Right lobe of liver (tissue), 6 donors: ENCODE measurements at regions not wholly inside any gene's neighbourhood (a gene's known extent, or its start where the extent isn't known, plus 50 kb on each side); places are given as distances from the start of the nearest gene placed in this dataset.
A peak's percentile ranks its signal among the peaks of the same experiment; 100 is the strongest.

Experiments
- ATAC-seq, 4 donors: fragments of 200-7000 bp; cut with Tn5 transposase; one replicate each; pipeline ENCODE4 v1.9.1; 2020; ENCODE audit warnings: mild to moderate bottlenecking in 4 of 4, moderate library complexity in 4 of 4
- DNase-seq, 3 donors: peaks; one replicate each; pipeline ENCODE4 v3.0.0-alpha.2; 2020
- H3K27ac ChIP-seq, 3 donors: fragments of 200-600 bp; one replicate each; pipeline ENCODE4 v1.8.0; 2022
- H3K27me3 ChIP-seq, 2 donors: fragments of 200-600 bp; one replicate each; pipeline ENCODE4 v1.8.0; 2022
- H3K36me3 ChIP-seq, 4 donors: fragments of 200-600 bp; sonication (generic) in 1 of 4; one replicate each; pipeline versions ENCODE4 v1.5.1 to v1.8.0; 2017 to 2022; ENCODE audit warnings: control low read depth in 1 of 4
- H3K4me1 ChIP-seq, 4 donors: fragments of 200-600 bp; sonication (generic) in 1 of 4; one replicate each; pipeline versions ENCODE4 v1.5.1 to v1.8.0; 2017 to 2022; ENCODE audit warnings: control low read depth in 1 of 4
- H3K4me3 ChIP-seq, 3 donors: fragments of 200-600 bp; one replicate each; pipeline ENCODE4 v1.8.0; 2022
- H3K9me3 ChIP-seq, 4 donors: fragments of 200-600 bp; sonication (generic) in 1 of 4; one replicate each; pipeline versions ENCODE4 v1.5.1 to v1.8.0; 2017 to 2022; ENCODE audit warnings: control low read depth in 1 of 4
- POLR2A ChIP-seq: fragments of 450-650 bp; IDR thresholded peaks from one replicate; pipeline ENCODE4 v1.6.1; 2017; ENCODE audit warnings: antibody characterized with exemption, mild to moderate bottlenecking
- WGBS: methylation state at CpG from one replicate; pipeline ENCODE4 v1.1.6; 2018; ENCODE audit warnings: low coverage, low lambda C conversion rate; ENCODE audit not compliant: insufficient coverage; ENCODE audit errors: missing lambda C conversion rate; 5-methylcytosine and 5-hydroxymethylcytosine counted together
- intact Hi-C, 2 donors: fragments of 100-400 bp; cut with DNase I; formaldehyde crosslinking; loops; one replicate each; pipeline versions ENCODE4 v1.11.2 to v1.14.1; 2022
- TF ChIP-seq, protein P1 (sequence below), 4 donors: fragments of 200-600 bp in 3 of 4; fragments of 450-650 bp in 1 of 4; IDR thresholded peaks; one replicate each; pipeline versions ENCODE4 v1.5.1 to v1.8.0; 2016 to 2022; ENCODE audit warnings: antibody characterized with exemption in 4 of 4, mild to moderate bottlenecking in 2 of 4
- donor health status: DM: no; HTN: yes; CAD: no.
- donor health status: DM: no; HTN: no; CAD: no.
- donor health status: DM: no; HTN: no; CAD: no.
- donor health status: DM: no; HTN: yes; CAD: no.
- donor health status: DM: no; HTN: yes; CAD: no.

DNA sequence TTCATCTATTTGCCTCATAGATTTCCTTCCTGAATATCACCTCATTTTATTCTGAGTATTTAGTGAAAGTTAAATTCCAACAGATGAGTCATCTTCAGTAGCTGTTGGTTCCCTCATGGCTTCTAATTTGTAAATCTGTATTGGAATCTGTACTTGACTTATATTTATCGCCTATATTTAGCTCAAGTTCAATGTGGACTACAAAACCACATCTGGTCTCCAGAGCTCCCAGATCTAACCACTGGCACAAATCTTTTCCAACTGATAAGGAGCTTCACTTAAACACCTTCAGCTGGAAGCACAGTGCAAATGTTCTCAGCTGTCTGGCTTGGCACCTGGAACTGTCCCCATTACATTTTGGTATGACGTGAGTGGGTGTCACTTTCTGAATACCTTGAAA lies 82.8 kb upstream of the DSEL start:
- H3K27ac ChIP-seq = peak overlapping the region in 2 of 3 donors; percentile 58 to 76
- ATAC-seq = peak; percentile 48 to 57 (median 54)
- TF ChIP-seq, protein P1, sequence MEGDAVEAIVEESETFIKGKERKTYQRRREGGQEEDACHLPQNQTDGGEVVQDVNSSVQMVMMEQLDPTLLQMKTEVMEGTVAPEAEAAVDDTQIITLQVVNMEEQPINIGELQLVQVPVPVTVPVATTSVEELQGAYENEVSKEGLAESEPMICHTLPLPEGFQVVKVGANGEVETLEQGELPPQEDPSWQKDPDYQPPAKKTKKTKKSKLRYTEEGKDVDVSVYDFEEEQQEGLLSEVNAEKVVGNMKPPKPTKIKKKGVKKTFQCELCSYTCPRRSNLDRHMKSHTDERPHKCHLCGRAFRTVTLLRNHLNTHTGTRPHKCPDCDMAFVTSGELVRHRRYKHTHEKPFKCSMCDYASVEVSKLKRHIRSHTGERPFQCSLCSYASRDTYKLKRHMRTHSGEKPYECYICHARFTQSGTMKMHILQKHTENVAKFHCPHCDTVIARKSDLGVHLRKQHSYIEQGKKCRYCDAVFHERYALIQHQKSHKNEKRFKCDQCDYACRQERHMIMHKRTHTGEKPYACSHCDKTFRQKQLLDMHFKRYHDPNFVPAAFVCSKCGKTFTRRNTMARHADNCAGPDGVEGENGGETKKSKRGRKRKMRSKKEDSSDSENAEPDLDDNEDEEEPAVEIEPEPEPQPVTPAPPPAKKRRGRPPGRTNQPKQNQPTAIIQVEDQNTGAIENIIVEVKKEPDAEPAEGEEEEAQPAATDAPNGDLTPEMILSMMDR (IDR thresholded peaks at IDR 0.05) = no peak
- TF ChIP-seq POLR2A = no peak
- peaks cover 0 to 28% (median 3%) of the 10 kb centered on the region in 4 donors for H3K4me1 ChIP-seq
- H3K36me3 ChIP-seq = no peaks in the 10 kb centered on the region
- intact Hi-C loops = no loop called here
- 45% methylated on average over 2 of the region's 2 CpGs for WGBS
- no peaks in the 10 kb centered on the region for H3K27me3 ChIP-seq
- no peaks in the 10 kb centered on the region for H3K9me3 ChIP-seq
- no peak overlapping the region for H3K4me3 ChIP-seq
- DNase-seq = peak in 1 of 3 donors; percentile 53

DNA sequence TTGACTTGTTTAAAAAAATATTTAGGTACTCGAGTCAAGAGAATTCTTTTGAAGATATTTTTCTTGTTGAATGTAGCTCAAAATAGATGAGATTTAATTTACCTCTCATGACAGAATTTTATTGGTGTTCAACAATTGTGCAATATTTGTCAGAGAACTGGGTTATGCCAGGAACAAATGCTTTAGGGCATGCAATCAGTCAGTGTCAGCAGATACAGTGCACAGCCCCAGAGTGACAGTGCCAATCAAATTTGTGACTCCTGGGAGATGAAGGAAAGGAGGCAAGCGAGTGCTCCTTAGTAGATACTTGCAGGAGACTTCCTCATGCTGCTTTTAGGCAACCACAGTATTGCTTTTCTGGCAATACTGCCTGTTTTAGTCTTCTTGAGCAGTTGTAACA lies 81.2 kb upstream of the DSEL start:
- no peaks in the 10 kb centered on the region for H3K9me3 ChIP-seq
- ATAC-seq = peak; percentile 73 to 85 (median 78)
- H3K27ac ChIP-seq = peak overlapping the region; percentile 16 to 62 (median 48)
- H3K36me3 ChIP-seq = no peaks in the 10 kb centered on the region
- peak in 2 of 3 donors; percentile 20 to 54 for DNase-seq
- intact Hi-C loops = no loop called here
- WGBS = 7% methylated on average over 2 of the region's 2 CpGs
- no peaks in the 10 kb centered on the region for H3K27me3 ChIP-seq
- TF ChIP-seq, protein P1 (IDR thresholded peaks at IDR 0.05) = no peak
- TF ChIP-seq POLR2A = no peak
- no peak overlapping the region for H3K4me3 ChIP-seq
- peaks cover 0 to 28% (median 3%) of the 10 kb centered on the region in 4 donors for H3K4me1 ChIP-seq

DNA sequence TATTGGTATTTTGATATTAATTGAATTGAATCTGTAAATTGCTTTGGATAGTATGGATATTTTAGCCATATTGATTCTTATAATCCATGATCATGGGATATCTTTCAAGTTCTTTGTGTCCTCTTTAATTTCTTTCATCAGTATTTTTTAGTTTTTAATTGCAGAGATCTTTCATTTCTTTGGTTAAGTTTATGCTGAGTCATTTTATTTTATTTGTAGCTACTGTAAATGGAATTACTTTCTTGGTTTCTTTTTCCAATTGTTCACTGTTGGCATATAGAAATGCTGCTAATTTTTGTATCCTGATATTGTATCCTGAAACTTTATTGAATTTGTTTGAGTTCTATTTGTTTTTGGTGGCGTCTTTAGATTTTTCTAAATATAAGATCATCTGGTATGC lies 79.5 kb upstream of the DSEL start:
- TF ChIP-seq POLR2A = no peak
- TF ChIP-seq, protein P1 (IDR thresholded peaks at IDR 0.05) = no peak
- no peak overlapping the region for H3K27ac ChIP-seq
- intact Hi-C loops = no loop called here
- WGBS = 91% methylated on average over 1 of the region's 1 CpG
- no peak overlapping the region for H3K4me3 ChIP-seq
- H3K9me3 ChIP-seq = no peaks in the 10 kb centered on the region
- H3K4me1 ChIP-seq = peaks cover 0 to 28% (median 3%) of the 10 kb centered on the region in 4 donors
- DNase-seq = no peak
- no peak for ATAC-seq
- no peaks in the 10 kb centered on the region for H3K36me3 ChIP-seq
- no peaks in the 10 kb centered on the region for H3K27me3 ChIP-seq

DNA sequence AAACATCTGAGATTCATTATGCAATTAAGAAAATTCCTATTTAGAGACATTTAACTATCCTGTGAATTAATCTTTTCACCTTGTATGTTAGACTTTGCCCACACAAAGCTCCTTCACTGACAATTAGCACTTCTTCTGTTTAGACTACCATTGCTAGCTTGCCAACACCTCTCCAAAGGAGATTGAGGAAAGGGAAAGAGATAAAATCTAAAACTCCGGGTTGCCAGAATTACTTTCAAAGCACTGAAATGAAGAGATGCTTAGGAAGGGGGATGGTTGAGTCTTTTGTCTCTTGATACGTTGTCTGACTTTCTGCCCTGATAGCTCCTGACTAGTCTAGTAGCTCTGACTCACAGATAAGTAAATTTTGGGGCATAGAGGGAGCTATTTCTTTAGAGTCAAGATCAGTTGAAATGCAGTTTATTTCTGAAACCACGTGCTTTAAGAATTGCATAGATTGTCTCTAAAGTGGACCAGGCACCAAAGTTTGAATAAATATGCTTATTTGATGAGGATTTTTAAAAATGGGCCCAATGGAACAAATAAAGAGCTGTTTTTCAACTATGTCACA lies 74.1 kb upstream of the DSEL start:
- Histone ChIP-seq H3K9me3 (no peaks in the 10 kb centered on the region), H3K4me1 (no peaks in the 10 kb centered on the region), H3K36me3 (no peaks in the 10 kb centered on the region), H3K27ac (no peak overlapping the region), H3K4me3 (no peak overlapping the region), H3K27me3 (no peaks in the 10 kb centered on the region)
- 15% methylated on average over 3 of the region's 3 CpGs for WGBS
- TF ChIP-seq, protein P1 (IDR thresholded peaks at IDR 0.05) = peak; percentile 17 to 46 (median 38)
- no peak for TF ChIP-seq POLR2A
- DNase-seq (no peak), ATAC-seq (peak; percentile 77 to 96 (median 85))
- intact Hi-C loops = no loop called here

DNA sequence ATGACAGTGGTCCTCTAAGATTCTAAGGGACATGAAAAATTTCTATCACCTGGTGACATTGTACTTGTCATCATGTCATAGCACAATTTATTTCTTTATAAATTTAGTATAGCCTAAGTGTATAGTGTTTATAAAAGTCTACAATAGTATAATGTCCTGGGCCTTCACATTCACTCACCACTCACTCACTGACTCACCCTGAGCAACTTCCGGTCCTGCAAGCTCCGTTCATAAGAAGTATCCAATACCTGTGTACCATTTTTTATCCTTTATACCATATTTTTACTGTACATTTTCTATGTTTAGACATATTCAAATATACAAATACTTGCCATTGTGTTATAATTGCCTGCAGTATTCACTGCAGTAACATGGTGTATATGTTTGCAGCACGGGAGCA lies 72.8 kb upstream of the DSEL start:
- TF ChIP-seq, protein P1 (IDR thresholded peaks at IDR 0.05) = no peak
- no peak for TF ChIP-seq POLR2A
- H3K4me1 ChIP-seq = no peaks in the 10 kb centered on the region
- intact Hi-C loops = no loop called here
- H3K9me3 ChIP-seq = no peaks in the 10 kb centered on the region
- no peak overlapping the region for H3K27ac ChIP-seq
- no peak for DNase-seq
- H3K36me3 ChIP-seq = no peaks in the 10 kb centered on the region
- H3K27me3 ChIP-seq = no peaks in the 10 kb centered on the region
- no peak overlapping the region for H3K4me3 ChIP-seq
- no peak for ATAC-seq
- WGBS = 73% methylated on average over 3 of the region's 3 CpGs
